Renal pelvis (tissue), 1 donor: ENCODE measurements at regions not wholly inside any gene's neighbourhood (a gene's known extent, or its start where the extent isn't known, plus 50 kb on each side); places are given as distances from the start of the nearest gene placed in this dataset.

Experiments
- DNase-seq: peaks from one replicate; pipeline ENCODE4 v3.0.0-alpha.2; 2013

GRCh38 chr4:129167640-129168260, 71.8 kb downstream of the C4orf33 start:
- peak; percentile 36 for DNase-seq

- DNase-seq, result no peak
Observed at GRCh38 chr4:129172181-129172580, 76.2 kb downstream of the C4orf33 start.

- DNase-seq, result no peak
Observed at GRCh38 chr4:129176864-129177263, 80.9 kb downstream of the C4orf33 start.

- DNase-seq, result no peak
Observed at GRCh38 chr4:129179276-129179675, 83.3 kb downstream of the C4orf33 start.

GRCh38 chr4:129189630-129190029, 93.7 kb downstream of the C4orf33 start:
- DNase-seq, result no peak

- DNase-seq, result no peak
Observed at GRCh38 chr4:129193357-129194100, 97.6 kb downstream of the C4orf33 start.

GRCh38 chr4:129208481-129208880, 112.5 kb downstream of the C4orf33 start:
- DNase-seq, result no peak

GRCh38 chr4:129213692-129214091, 117.7 kb downstream of the C4orf33 start:
- DNase-seq, result no peak

- DNase-seq, result peak; percentile 49
Observed at GRCh38 chr4:129218360-129218759, 122.4 kb downstream of the C4orf33 start.

GRCh38 chr4:129218897-129219296, 122.9 kb downstream of the C4orf33 start:
- DNase-seq, result no peak

- DNase-seq, result no peak
Observed at GRCh38 chr4:129220254-129220653, 124.3 kb downstream of the C4orf33 start.

GRCh38 chr4:129223945-129224344, 128.0 kb downstream of the C4orf33 start:
- no peak for DNase-seq

- DNase-seq, result no peak
Observed at GRCh38 chr4:129230846-129231245, 134.9 kb downstream of the C4orf33 start.

- DNase-seq, result no peak
Observed at GRCh38 chr4:129231945-129232588, 136.1 kb downstream of the C4orf33 start.

GRCh38 chr4:129232589-129233337, 136.8 kb downstream of the C4orf33 start:
- DNase-seq, result peak; percentile 54

- no peak for DNase-seq
Observed at GRCh38 chr4:129233691-129234090, 137.7 kb downstream of the C4orf33 start.

GRCh38 chr4:129236351-129236750, 140.4 kb downstream of the C4orf33 start:
- DNase-seq, result no peak

GRCh38 chr4:129239088-129239487, 143.1 kb downstream of the C4orf33 start:
- DNase-seq, result no peak

- no peak for DNase-seq
Observed at GRCh38 chr4:129240816-129241215, 144.9 kb downstream of the C4orf33 start.

GRCh38 chr4:129246145-129246544, 150.2 kb downstream of the C4orf33 start:
- no peak for DNase-seq

GRCh38 chr4:129246910-129247461, 151.0 kb downstream of the C4orf33 start:
- DNase-seq, result no peak

GRCh38 chr4:129248621-129249020, 152.7 kb downstream of the C4orf33 start:
- no peak for DNase-seq
